A673 (cell line): ENCODE measurements at regions not wholly inside any gene's neighbourhood (a gene's known extent, or its start where the extent isn't known, plus 50 kb on each side); places are given as distances from the start of the nearest gene placed in this dataset.

Experiments
- BruUV-seq: library from RNA; stranded (reverse); fragments of 400-500 nt; replicated peaks from 2 replicates; lab custom pipeline; 2021; lab: Mats Ljungman, UMichigan
- CTCF ChIA-PET: fragments of 300-600 bp; sonication (Branson Sonifier 250); formaldehyde crosslinking; loops from one replicate; lab custom pipeline; 2022; ENCODE audit warnings: antibody characterized with exemption; lab: Charles Lee
- POLR2A ChIA-PET: fragments of 300-600 bp; sonication (Branson Sonifier 250); formaldehyde crosslinking; loops from one replicate; lab custom pipeline; 2022; ENCODE audit warnings: antibody characterized with exemption; ENCODE audit not compliant: low non-redundant PET; lab: Charles Lee
- DNase-seq: peaks from one replicate; pipeline ENCODE4 v3.0.0-alpha.2; 2015; ENCODE audit warnings: low spot score
- H3K27ac ChIP-seq: fragments of 200-600 bp; sonication (generic); 2 replicates; pipeline ENCODE4 v1.5.1; 2016; ENCODE audit warnings: mixed run types, low read depth, mild to moderate bottlenecking, mixed read lengths, antibody characterized with exemption, low read length; ENCODE audit not compliant: poor library complexity, severe bottlenecking
- H3K27me3 ChIP-seq: fragments of 200-600 bp; sonication (generic); replicated peaks from 2 replicates; pipeline ENCODE4 v1.6.1; 2017; ENCODE audit warnings: mixed run types, low read depth, mild to moderate bottlenecking, mixed read lengths, antibody characterized with exemption, low read length; ENCODE audit not compliant: insufficient read depth, poor library complexity
- H3K36me3 ChIP-seq: fragments of 200-600 bp; sonication (generic); 2 replicates; pipeline ENCODE4 v1.6.1; 2016; ENCODE audit warnings: mixed run types, mild to moderate bottlenecking, mixed read lengths, antibody characterized with exemption, low read length; ENCODE audit not compliant: insufficient read depth, poor library complexity, severe bottlenecking
- H3K4me1 ChIP-seq: fragments of 200-600 bp; sonication (generic); 2 replicates; pipeline ENCODE4 v1.6.1; 2017; ENCODE audit warnings: mixed run types, mild to moderate bottlenecking, mixed read lengths, antibody characterized with exemption, low read length; ENCODE audit not compliant: insufficient read depth, poor library complexity, severe bottlenecking
- H3K4me3 ChIP-seq: fragments of 200-600 bp; sonication (generic); 2 replicates; pipeline ENCODE4 v1.5.1; 2016; ENCODE audit warnings: low read depth, mixed run types, mild to moderate bottlenecking, mixed read lengths, low read length; ENCODE audit not compliant: poor library complexity, severe bottlenecking
- H3K9me3 ChIP-seq: fragments of 200-600 bp; sonication (generic); 2 replicates; pipeline ENCODE4 v1.6.1; 2016; ENCODE audit warnings: mixed run types, low read depth, mild to moderate bottlenecking, mixed read lengths, antibody characterized with exemption, low read length; ENCODE audit not compliant: poor library complexity, severe bottlenecking
- CTCF ChIP-seq: fragments of 300-800, 200-600 bp; sonication (generic); conservative IDR thresholded peaks from 2 replicates; pipeline ENCODE4 v1.5.1; 2017; ENCODE audit warnings: low read depth, mild to moderate bottlenecking, antibody characterized with exemption, low read length, moderate library complexity, mixed read lengths
- EZH2 ChIP-seq: fragments of 200-600 bp; sonication (generic); IDR thresholded peaks from 2 replicates; pipeline ENCODE4 v1.6.1; 2017; ENCODE audit warnings: borderline replicate concordance, low read depth, mild to moderate bottlenecking, mixed read lengths, antibody characterized with exemption, low read length; ENCODE audit not compliant: poor library complexity, severe bottlenecking
- intact Hi-C: fragments of 100-400 bp; cut with micrococcal nuclease; formaldehyde crosslinking; loops from one replicate; pipeline ENCODE4 v1.10.0; 2022; ENCODE audit not compliant: unreplicated experiment

- no peak overlapping the region for H3K4me3 ChIP-seq
- no TSS peak for BruUV-seq
- H3K9me3 ChIP-seq: no peaks in the 10 kb centered on the region
- CTCF ChIA-PET: no interaction called here
- H3K4me1 ChIP-seq: no peaks in the 10 kb centered on the region
- no peaks in the 10 kb centered on the region for H3K36me3 ChIP-seq
- H3K27ac ChIP-seq: no peak overlapping the region
- POLR2A ChIA-PET: no interaction called here
- TF ChIP-seq EZH2: no peak
- intact Hi-C loops: no loop called here
- H3K27me3 ChIP-seq: no peaks in the 10 kb centered on the region
- no peak for DNase-seq
These were observed 209.1 kb downstream of the BCL11B start for GRCh38 chr14:99062772-99063418.

GRCh38 chr14:99063620-99064225 is 208.3 kb downstream of the BCL11B start:
- intact Hi-C loops: no loop called here
- CTCF ChIA-PET: no interaction called here
- POLR2A ChIA-PET: no interaction called here
- Histone ChIP-seq H3K4me3 (no peak overlapping the region), H3K27ac (no peak overlapping the region), H3K27me3 (no peaks in the 10 kb centered on the region), H3K36me3 (no peaks in the 10 kb centered on the region), H3K9me3 (no peaks in the 10 kb centered on the region), H3K4me1 (no peaks in the 10 kb centered on the region)
- no peak for DNase-seq
- TF ChIP-seq EZH2 (no peak), CTCF (no peak)
- BruUV-seq: no TSS peak

GRCh38 chr14:99064262-99064954 is 207.6 kb downstream of the BCL11B start:
- no peaks in the 10 kb centered on the region for H3K36me3 ChIP-seq
- H3K9me3 ChIP-seq: no peaks in the 10 kb centered on the region
- POLR2A ChIA-PET: no interaction called here
- no peak for TF ChIP-seq EZH2
- no peak for TF ChIP-seq CTCF
- BruUV-seq: no TSS peak
- no peak overlapping the region for H3K27ac ChIP-seq
- no peak overlapping the region for H3K4me3 ChIP-seq
- CTCF ChIA-PET: no interaction called here
- intact Hi-C loops: no loop called here
- H3K4me1 ChIP-seq: no peaks in the 10 kb centered on the region
- H3K27me3 ChIP-seq: no peaks in the 10 kb centered on the region
- no peak for DNase-seq

GRCh38 chr14:99065551-99065950 is 206.4 kb downstream of the BCL11B start:
- Histone ChIP-seq H3K27me3 (no peaks in the 10 kb centered on the region), H3K9me3 (no peaks in the 10 kb centered on the region), H3K27ac (no peak overlapping the region), H3K36me3 (no peaks in the 10 kb centered on the region), H3K4me1 (no peaks in the 10 kb centered on the region), H3K4me3 (no peak overlapping the region)
- no peak for TF ChIP-seq CTCF
- TF ChIP-seq EZH2: no peak
- ChIA-PET POLR2A (no interaction called here), CTCF (no interaction called here)
- intact Hi-C loops: no loop called here
- no peak for DNase-seq
- BruUV-seq: no TSS peak
